IMR-90 (cell line): ENCODE measurements at regions not wholly inside any gene's neighbourhood (a gene's known extent, or its start where the extent isn't known, plus 50 kb on each side); places are given as distances from the start of the nearest gene placed in this dataset.
A peak's percentile ranks its signal among the peaks of the same experiment; 100 is the strongest.

ENCODE experiments used
- ATAC-seq: fragments of 200-7000 bp; cut with Tn5 transposase; 2 replicates; pipeline ENCODE4 v1.9.1; 2020; ENCODE audit warnings: low read depth, mild to moderate bottlenecking, moderate library complexity
- BruUV-seq: library from RNA; stranded (reverse); fragments of 400-500 nt; replicated peaks from 2 replicates; lab custom pipeline; 2021; lab: Mats Ljungman, UMichigan
- CTCF ChIA-PET: fragments of 300-600 bp; formaldehyde crosslinking; extraction: SDS; loops from one replicate; lab custom pipeline; 2021; ENCODE audit warnings: antibody characterized with exemption; lab: Yijun Ruan, JAX
- POLR2A ChIA-PET: fragments of 300-600 bp; sonication (Branson Sonifier 250); formaldehyde crosslinking; loops from one replicate; lab custom pipeline; 2022; ENCODE audit warnings: antibody characterized with exemption; ENCODE audit not compliant: unreplicated experiment; lab: Charles Lee
- DNase-seq: peaks from one replicate; pipeline ENCODE4 v3.0.0; 2013
- H2AFZ ChIP-seq: replicated peaks from 2 replicates; pipeline ENCODE3; 2013; ENCODE audit warnings: low read length, mild to moderate bottlenecking; ENCODE audit not compliant: poor library complexity
- H2AK5ac ChIP-seq: 2 replicates; pipeline ENCODE4 v1.6.1; 2013; ENCODE audit warnings: low read depth, low read length, inconsistent platforms
- H2AK9ac ChIP-seq: replicated peaks from 2 replicates; pipeline ENCODE3; 2013; ENCODE audit warnings: mild to moderate bottlenecking, low read depth, low read length, moderate library complexity; ENCODE audit not compliant: poor library complexity
- H2BK120ac ChIP-seq: 2 replicates; pipeline ENCODE4 v1.6.1; 2013; ENCODE audit warnings: low read depth, low read length, inconsistent platforms
- H2BK15ac ChIP-seq: 3 replicates; pipeline ENCODE4 v1.6.1; 2013; ENCODE audit warnings: low read depth, low read length, inconsistent platforms
- H2BK20ac ChIP-seq: 2 replicates; pipeline ENCODE4 v1.6.1; 2013; ENCODE audit warnings: low read depth, mild to moderate bottlenecking, inconsistent platforms, low read length, moderate library complexity
- H2BK5ac ChIP-seq: 2 replicates; pipeline ENCODE4 v1.6.1; 2013; ENCODE audit warnings: mild to moderate bottlenecking, low read depth, low read length, inconsistent platforms; ENCODE audit not compliant: poor library complexity, severe bottlenecking
- H3K14ac ChIP-seq: replicated peaks from 2 replicates; pipeline ENCODE4 v1.6.1; 2013; ENCODE audit warnings: low read depth, low read length, inconsistent platforms
- H3K18ac ChIP-seq: 2 replicates; pipeline ENCODE4 v1.6.1; 2013; ENCODE audit warnings: low read depth, low read length, control low read depth
- H3K23ac ChIP-seq: 2 replicates; pipeline ENCODE4 v1.6.1; 2013; ENCODE audit warnings: low read depth, low read length, inconsistent platforms
- H3K27ac ChIP-seq: 2 replicates; pipeline ENCODE4 v1.5.1; 2013; ENCODE audit warnings: mild to moderate bottlenecking, control low read depth, low read length; ENCODE audit not compliant: insufficient read depth
- H3K27me3 ChIP-seq: 2 replicates; pipeline ENCODE4 v1.6.1; 2013; ENCODE audit warnings: low read length; ENCODE audit not compliant: control insufficient read depth, insufficient read depth
- H3K36me3 ChIP-seq: 2 replicates; pipeline ENCODE4 v1.6.1; 2013; ENCODE audit warnings: low read length, mixed read lengths; ENCODE audit not compliant: control insufficient read depth, insufficient read depth
- H3K4ac ChIP-seq: 2 replicates; pipeline ENCODE4 v1.6.1; 2013; ENCODE audit warnings: low read depth, low read length, inconsistent platforms
- H3K4me1 ChIP-seq: 2 replicates; pipeline ENCODE4 v1.6.1; 2013; ENCODE audit warnings: low read length, mixed read lengths; ENCODE audit not compliant: control insufficient read depth, insufficient read depth
- H3K4me2 ChIP-seq: 2 replicates; pipeline ENCODE4 v1.6.1; 2013; ENCODE audit warnings: low read depth, mild to moderate bottlenecking, control low read depth, low read length, moderate library complexity
- H3K4me3 ChIP-seq: 2 replicates; pipeline ENCODE4 v1.5.1; 2013; ENCODE audit warnings: low read depth, mild to moderate bottlenecking, control low read depth, low read length, moderate library complexity; ENCODE audit not compliant: insufficient read depth
- H3K56ac ChIP-seq: 2 replicates; pipeline ENCODE4 v1.6.1; 2013; ENCODE audit warnings: low read length, inconsistent platforms; ENCODE audit not compliant: insufficient read depth; ENCODE audit errors: extremely low read depth
- H3K79me1 ChIP-seq, 2 experiments: 2 replicates each; pipeline ENCODE4 v1.6.1; 2013; ENCODE audit warnings: low read length in 2 of 2, inconsistent platforms in 1 of 2, low read depth in 1 of 2
- H3K9ac ChIP-seq: 2 replicates; pipeline ENCODE4 v1.6.1; 2013; ENCODE audit warnings: low read depth, low read length, control low read depth
- H3K9me1 ChIP-seq: 2 replicates; pipeline ENCODE4 v1.6.1; 2013; ENCODE audit warnings: low read length, inconsistent platforms; ENCODE audit not compliant: insufficient read depth
- H3K9me3 ChIP-seq: 2 replicates; pipeline ENCODE4 v1.6.1; 2013; ENCODE audit warnings: low read length; ENCODE audit not compliant: control insufficient read depth, insufficient read depth
- H4K20me1 ChIP-seq: 2 replicates; pipeline ENCODE4 v1.6.1; 2013; ENCODE audit warnings: low read length, inconsistent platforms; ENCODE audit not compliant: insufficient read depth
- H4K5ac ChIP-seq: 2 replicates; pipeline ENCODE4 v1.6.1; 2013; ENCODE audit warnings: mild to moderate bottlenecking, low read depth, low read length, control low read depth
- H4K8ac ChIP-seq, 2 experiments: 2 replicates each; pipeline ENCODE4 v1.6.1; 2013; ENCODE audit warnings: low read depth in 2 of 2, low read length in 2 of 2, control low read depth in 1 of 2, inconsistent platforms in 1 of 2
- H4K91ac ChIP-seq: 2 replicates; pipeline ENCODE4 v1.6.1; 2013; ENCODE audit warnings: low read depth, low read length, inconsistent platforms; ENCODE audit not compliant: insufficient read depth
- CEBPB ChIP-seq: IDR thresholded peaks from 2 replicates; pipeline ENCODE4 v1.6.1; 2012; ENCODE audit warnings: low read depth, low read length, improper control_type of control experiment
- CHD1 ChIP-seq: IDR thresholded peaks from 2 replicates; pipeline ENCODE4 v1.6.1; 2012; ENCODE audit warnings: low read depth, low read length, improper control_type of control experiment
- CTCF ChIP-seq: conservative IDR thresholded peaks from 2 replicates; pipeline ENCODE4 v1.5.1; 2012; ENCODE audit warnings: mild to moderate bottlenecking, low read depth, low read length, improper control_type of control experiment
- ELK1 ChIP-seq: fragments of 150-350 bp; IDR thresholded peaks from 2 replicates; pipeline ENCODE4 v1.6.1; 2016; ENCODE audit warnings: low read depth, mild to moderate bottlenecking, low read length, moderate library complexity, borderline replicate concordance
- FOS ChIP-seq: fragments of 150-350 bp; IDR thresholded peaks from 2 replicates; pipeline ENCODE4 v1.6.1; 2016; ENCODE audit warnings: low read depth, low read length
- MAFK ChIP-seq: IDR thresholded peaks from 2 replicates; pipeline ENCODE4 v1.6.1; 2012; ENCODE audit warnings: low read depth, low read length, improper control_type of control experiment
- MAZ ChIP-seq: IDR thresholded peaks from 2 replicates; pipeline ENCODE4 v1.6.1; 2012; ENCODE audit warnings: low read depth, mild to moderate bottlenecking, low read length, improper control_type of control experiment, moderate library complexity, borderline replicate concordance
- MXI1 ChIP-seq: IDR thresholded peaks from 2 replicates; pipeline ENCODE4 v1.6.1; 2012; ENCODE audit warnings: low read depth, mild to moderate bottlenecking, low read length, moderate library complexity, borderline replicate concordance
- NFE2L2 ChIP-seq: fragments of 150-350 bp; IDR thresholded peaks from 2 replicates; pipeline ENCODE4 v1.6.1; 2016; ENCODE audit warnings: low read depth, mild to moderate bottlenecking, low read length
- POLR2A ChIP-seq: IDR thresholded peaks from 2 replicates; pipeline ENCODE4 v1.6.1; 2012; ENCODE audit warnings: mild to moderate bottlenecking, low read depth, low read length
- RAD21 ChIP-seq: IDR thresholded peaks from 2 replicates; pipeline ENCODE4 v1.6.1; 2012; ENCODE audit warnings: low read length, improper control_type of control experiment
- RCOR1 ChIP-seq: IDR thresholded peaks from 2 replicates; pipeline ENCODE4 v1.6.1; 2012; ENCODE audit warnings: mild to moderate bottlenecking, low read length, improper control_type of control experiment; ENCODE audit not compliant: insufficient replicate concordance
- RFX5 ChIP-seq: IDR thresholded peaks from 2 replicates; pipeline ENCODE4 v1.8.0; 2012; ENCODE audit warnings: low read depth, mild to moderate bottlenecking, low read length, moderate library complexity
- SMC3 ChIP-seq: fragments of 150-350 bp; IDR thresholded peaks from 2 replicates; pipeline ENCODE4 v1.6.1; 2016; ENCODE audit warnings: low read depth, mild to moderate bottlenecking, antibody characterized with exemption, low read length, moderate library complexity
- USF2 ChIP-seq: fragments of 150-350 bp; IDR thresholded peaks from 2 replicates; pipeline ENCODE4 v1.6.1; 2017; ENCODE audit warnings: mild to moderate bottlenecking, antibody characterized with exemption, low read length, low read depth
- WGBS, 2 experiments: methylation state at CpG; one replicate each; pipeline versions ENCODE4 v1.1.5 to v1.1.7; 2013; ENCODE audit warnings: missing lambda C conversion rate in 2 of 2; ENCODE audit not compliant: insufficient read length in 1 of 2; ENCODE audit errors: extremely low coverage in 2 of 2; 5-methylcytosine and 5-hydroxymethylcytosine counted together
- dilution Hi-C: fragments of 300-500 bp; cut with HindIII; formaldehyde crosslinking; loops from one replicate; pipeline ENCODE4 v1.14.3; 2018; ENCODE audit warnings: low sequenced_read_pairs; ENCODE audit not compliant: unreplicated experiment
- in situ Hi-C: fragments of 300-500 bp; cut with MboI; formaldehyde crosslinking; loops from 3 replicates; pipeline ENCODE4 v1.14.3; 2019; ENCODE audit warnings: low sequenced_read_pairs, inconsistent platforms, mixed read lengths
- intact Hi-C: fragments of 100-400 bp; cut with micrococcal nuclease; formaldehyde crosslinking; loops from 2 replicates; pipeline ENCODE4 v1.10.0; 2022

GRCh38 chr5:179405426-179406030 is 60.3 kb upstream of the ADAMTS2 start:
- no peak overlapping the region for H2BK15ac ChIP-seq
- no peak overlapping the region for H4K5ac ChIP-seq
- 86% methylated on average over 4 of the region's 16 CpGs; no CpG with 5 or more reads in 1 of the 2 experiments for WGBS, 2 experiments
- H3K27me3 ChIP-seq, result no peaks in the 10 kb centered on the region
- no peak overlapping the region for H2AK5ac ChIP-seq
- no TSS peak for BruUV-seq
- dilution Hi-C loops (no loop called here), intact Hi-C loops (no loop called here), in situ Hi-C loops (loop anchor here (10.0 kb wide), 1 partner anchor 241 kb away; no protein-coding TSS in a partner anchor)
- H4K91ac ChIP-seq, result no peak overlapping the region
- H4K8ac ChIP-seq, result no peak overlapping the region
- H4K20me1 ChIP-seq, result no peaks in the 10 kb centered on the region
- no peak overlapping the region for H2AFZ ChIP-seq
- H3K9me3 ChIP-seq, result peaks cover 4% of the 10 kb centered on the region; the same call in 1 of the 2 replicates
- ATAC-seq (no peak), DNase-seq (no peak)
- no peak overlapping the region for H3K4me2 ChIP-seq
- ChIA-PET POLR2A (no interaction called here), CTCF (interaction anchor here (2.7 to 3.1 kb wide), 2 partner anchors 238 to 239 kb away, joined by 14 read pairs; no protein-coding TSS in a partner anchor)
- H3K4me3 ChIP-seq, result no peak overlapping the region
- H3K9me1 ChIP-seq, result no peaks in the 10 kb centered on the region
- no peak overlapping the region for H3K23ac ChIP-seq
- no peak overlapping the region for H3K56ac ChIP-seq
- H3K14ac ChIP-seq, result no peak overlapping the region
- no peaks in the 10 kb centered on the region for H3K36me3 ChIP-seq
- no peak overlapping the region for H2BK20ac ChIP-seq
- H2BK5ac ChIP-seq, result no peak overlapping the region
- no peak overlapping the region for H3K18ac ChIP-seq
- H3K9ac ChIP-seq, result no peak overlapping the region
- H2BK120ac ChIP-seq, result no peak overlapping the region
- TF ChIP-seq FOS, result no peak
- no peak for TF ChIP-seq USF2
- no peak for TF ChIP-seq MXI1
- TF ChIP-seq POLR2A, result no peak
- no peak for TF ChIP-seq SMC3
- TF ChIP-seq RFX5, result no peak
- TF ChIP-seq RAD21, result no peak
- TF ChIP-seq ELK1, result no peak
- TF ChIP-seq RCOR1, result no peak
- no peak for TF ChIP-seq MAZ
- TF ChIP-seq CTCF, result no peak
- TF ChIP-seq CEBPB, result no peak
- TF ChIP-seq NFE2L2, result no peak
- no peak for TF ChIP-seq MAFK
- no peak for TF ChIP-seq CHD1
- no peak overlapping the region for H3K27ac ChIP-seq
- no peaks in the 10 kb centered on the region for H3K79me1 ChIP-seq
- H2AK9ac ChIP-seq, result peak overlapping the region; percentile 51
- no peak overlapping the region for H3K4ac ChIP-seq
- H3K4me1 ChIP-seq, result no peaks in the 10 kb centered on the region; the same call in 1 of the 2 replicates
